RPMI8226 (cell line): ENCODE measurements at regions not wholly inside any gene's neighbourhood (a gene's known extent, or its start where the extent isn't known, plus 50 kb on each side); places are given as distances from the start of the nearest gene placed in this dataset.
A peak's percentile ranks its signal among the peaks of the same experiment; 100 is the strongest.

Source experiments
- DNase-seq: peaks from one replicate; pipeline ENCODE4 v3.0.0-alpha.2; 2015

DNA sequence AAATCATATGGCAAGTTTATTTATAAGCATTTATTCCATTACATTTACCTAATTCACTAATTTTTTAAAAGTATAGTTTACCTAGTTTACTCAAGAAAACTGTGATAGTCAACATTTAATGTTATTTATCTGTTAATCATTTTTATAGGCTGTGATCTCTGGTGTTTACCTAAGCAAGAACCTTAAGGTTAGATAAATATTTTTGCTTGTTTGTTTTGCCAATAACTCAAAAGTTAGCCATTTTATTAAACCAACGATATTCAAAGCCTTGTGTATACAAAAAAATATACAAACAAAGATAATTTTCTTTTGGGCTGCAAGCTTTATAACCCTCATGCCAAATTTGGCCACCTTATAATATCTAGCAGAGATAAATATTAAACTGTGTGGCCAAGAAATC is 157.3 kb downstream of the SLCO1B3 start:
- DNase-seq, result no peak

DNA sequence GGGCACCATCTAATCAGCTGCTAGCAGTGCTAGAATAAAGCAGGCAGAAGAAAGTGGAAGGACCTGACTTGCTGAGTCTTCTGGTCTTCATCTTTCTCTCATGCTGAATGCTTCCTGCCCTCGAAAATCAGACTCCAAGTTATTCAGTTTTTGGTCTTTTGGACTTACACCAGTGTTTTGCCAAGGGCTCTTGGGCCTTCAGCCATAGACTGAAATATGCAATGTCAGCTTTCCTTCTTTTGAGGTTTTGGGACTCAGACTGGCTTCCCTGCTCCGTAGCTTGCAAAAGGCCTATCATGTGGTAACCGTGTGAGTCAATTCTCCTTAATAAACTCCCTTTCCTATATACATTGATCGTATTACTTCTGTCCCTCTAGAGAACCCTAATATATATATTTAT is 159.3 kb downstream of the SLCO1B3 start:
- no peak for DNase-seq

DNA sequence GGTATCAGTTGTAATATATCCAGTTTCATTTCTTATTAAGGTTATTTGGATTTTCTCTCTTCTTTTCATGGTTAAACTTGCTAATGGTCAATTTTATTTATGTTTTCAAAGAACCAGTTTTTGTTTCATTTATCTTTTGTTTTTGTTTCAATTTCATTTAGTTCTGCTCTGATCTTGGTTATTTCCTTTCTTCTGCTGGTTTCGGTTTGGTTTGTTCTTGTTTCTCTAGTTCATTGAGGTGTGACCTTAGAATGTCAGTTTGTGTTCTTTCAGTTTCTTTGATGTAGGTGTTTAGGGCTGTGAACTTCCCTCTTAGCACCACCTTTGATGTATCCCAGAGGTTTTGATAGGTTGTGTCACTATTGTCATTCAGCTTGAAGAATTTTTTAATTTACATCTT is 145.6 kb upstream of the SLCO1B1 start:
- DNase-seq, result peak; percentile 15

DNA sequence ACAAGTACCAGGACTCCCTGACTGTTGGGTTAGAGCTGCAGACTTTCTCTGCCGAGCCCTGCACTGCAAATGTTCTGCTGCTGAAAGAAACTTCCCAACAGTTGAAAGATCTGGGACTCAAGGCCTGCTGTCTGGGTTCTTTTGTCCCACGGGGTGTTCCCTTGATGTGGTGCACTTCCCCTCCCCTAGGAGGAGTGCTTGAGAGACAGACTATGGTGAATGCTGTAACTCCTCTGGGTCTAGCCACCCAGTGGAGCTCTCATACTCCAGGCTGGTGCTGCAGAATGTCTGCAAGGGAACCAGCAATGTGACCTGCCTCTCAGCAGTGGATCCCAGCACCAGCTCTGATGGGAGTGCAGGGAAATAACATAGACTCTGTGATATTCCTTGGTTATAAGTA is 129.2 kb upstream of the SLCO1B1 start:
- no peak for DNase-seq

DNA sequence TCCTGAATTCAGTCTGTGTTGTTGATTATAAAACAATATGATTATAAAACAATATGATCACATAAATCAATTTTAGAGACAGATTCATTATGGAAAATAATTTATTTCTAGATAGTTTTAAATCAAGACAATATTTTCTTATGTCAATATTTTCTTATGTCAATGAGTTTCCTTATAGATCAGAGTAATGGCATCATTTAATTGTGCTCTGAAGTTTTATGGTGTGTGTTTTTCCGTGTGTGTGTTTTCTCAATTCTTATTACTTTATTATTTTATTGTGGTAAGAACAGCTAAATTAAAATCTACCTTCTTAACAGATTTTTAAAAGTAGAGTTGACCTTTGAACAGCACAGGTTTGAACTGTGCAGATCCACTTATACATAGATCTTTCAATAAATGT is 105.3 kb upstream of the SLCO1B1 start:
- DNase-seq, result no peak

DNA sequence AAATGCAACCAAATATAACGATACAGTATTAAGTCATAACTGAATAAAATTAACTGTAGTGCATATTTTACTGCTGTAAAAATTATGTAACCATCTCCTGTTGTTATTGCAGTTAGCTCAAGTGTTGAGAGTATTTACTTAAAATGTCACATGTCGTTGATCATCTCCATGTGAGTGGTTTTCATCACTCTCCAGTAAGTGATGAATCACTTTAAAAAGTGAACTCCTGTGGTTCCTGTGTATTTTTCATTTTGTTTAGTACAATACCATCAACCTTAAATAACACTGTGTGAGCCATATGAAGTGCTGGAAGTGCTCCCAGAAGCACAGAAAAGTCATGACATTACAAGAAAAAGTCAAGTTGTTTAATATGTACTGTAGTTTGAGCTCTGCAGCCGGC is 104.7 kb upstream of the SLCO1B1 start:
- no peak for DNase-seq

DNA sequence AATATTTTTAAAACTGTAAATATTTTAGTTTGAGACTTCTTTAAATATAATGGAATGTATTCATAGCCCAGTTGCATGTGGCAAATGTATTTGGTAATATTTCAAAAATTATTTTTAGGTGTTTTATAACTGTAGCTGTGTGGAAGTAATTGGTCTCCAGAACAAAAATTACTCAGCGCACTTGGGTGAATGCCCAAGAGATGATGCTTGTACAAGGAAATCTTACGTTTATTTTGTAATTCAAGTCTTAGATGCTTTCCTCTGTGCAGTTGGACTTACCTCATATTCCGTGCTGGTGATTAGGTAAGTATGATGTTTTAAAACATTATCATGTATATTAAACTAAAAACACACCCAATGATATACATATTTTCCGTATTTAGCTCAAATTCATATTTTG is 76.7 kb upstream of the SLCO1B1 start:
- DNase-seq, result no peak

DNA sequence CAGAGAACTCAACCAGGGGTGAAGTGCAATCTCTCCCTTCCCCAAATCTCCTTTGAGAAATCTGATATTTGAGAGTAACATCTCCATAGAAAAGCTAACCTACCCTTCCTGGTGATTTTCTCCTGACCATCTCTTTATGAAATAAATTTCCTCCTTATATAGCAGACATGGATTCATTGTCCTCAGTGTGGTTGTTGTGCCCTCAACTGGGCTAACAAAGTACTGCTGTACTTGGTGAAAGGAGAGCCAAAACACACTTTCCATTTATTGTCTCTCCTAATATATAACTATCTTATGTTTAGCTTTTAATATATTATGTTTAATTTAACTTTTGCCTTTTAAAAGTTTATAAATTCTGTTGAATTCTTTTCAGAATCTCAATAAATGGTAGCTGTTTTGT is 65.1 kb upstream of the SLCO1B1 start:
- no peak for DNase-seq

DNA sequence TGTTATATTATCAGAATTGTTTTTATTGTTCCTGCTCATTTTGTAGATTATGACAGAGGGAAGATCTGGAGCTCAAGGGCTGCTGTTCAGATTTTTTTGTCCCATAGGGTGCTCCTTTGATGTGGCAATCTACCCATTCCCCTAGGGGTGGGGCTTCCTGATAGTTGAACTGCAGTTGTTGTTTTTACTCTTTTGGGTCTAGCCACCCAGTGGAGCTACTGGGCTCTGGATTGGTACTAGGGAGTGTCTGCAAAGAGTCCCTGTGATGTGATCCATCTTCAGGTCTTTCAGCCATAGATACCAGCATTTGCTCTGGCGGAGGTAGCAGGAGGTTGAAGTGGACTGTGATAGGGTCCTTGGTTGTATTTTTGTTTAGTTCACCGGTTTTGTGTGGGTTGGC is 57.9 kb upstream of the SLCO1B1 start:
- DNase-seq, result peak; percentile 11

DNA sequence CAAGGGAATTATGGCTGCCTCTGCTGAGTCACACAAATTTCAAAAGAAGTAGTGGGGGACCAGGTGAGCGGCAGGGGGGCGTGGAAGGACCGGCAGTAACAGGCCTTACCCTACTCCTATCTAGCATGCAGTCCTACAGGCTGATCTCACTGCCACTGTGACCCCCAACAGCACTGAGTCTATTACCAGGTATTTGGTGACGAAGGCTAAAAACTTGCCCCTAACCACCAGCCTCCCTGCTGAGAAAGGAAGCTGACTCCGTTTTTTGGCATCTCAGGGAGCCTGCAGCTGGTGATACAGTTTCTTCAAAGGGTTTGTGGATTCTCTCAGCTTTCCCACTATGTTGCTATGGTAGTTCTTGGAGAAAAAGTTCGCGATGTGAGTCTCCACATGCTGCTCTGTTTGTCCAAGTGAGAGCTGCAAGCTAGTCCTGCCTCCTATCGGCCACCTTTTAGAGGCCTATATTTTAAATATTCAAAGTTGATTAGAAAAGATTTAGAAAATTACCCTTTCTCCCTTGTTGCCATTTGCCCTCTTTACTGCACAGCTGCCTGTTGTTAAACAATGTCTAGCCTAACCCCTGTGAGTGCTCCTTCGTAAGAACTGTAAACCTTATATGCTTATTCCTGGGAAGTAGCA is 57.1 kb upstream of the SLCO1B1 start:
- no peak for DNase-seq
